ENCODE measurements at regions not wholly inside any gene's neighbourhood (a gene's known extent, or its start where the extent isn't known, plus 50 kb on each side); places are given as distances from the start of the nearest gene placed in this dataset.
A peak's percentile ranks its signal among the peaks of the same experiment; 100 is the strongest.

DNA sequence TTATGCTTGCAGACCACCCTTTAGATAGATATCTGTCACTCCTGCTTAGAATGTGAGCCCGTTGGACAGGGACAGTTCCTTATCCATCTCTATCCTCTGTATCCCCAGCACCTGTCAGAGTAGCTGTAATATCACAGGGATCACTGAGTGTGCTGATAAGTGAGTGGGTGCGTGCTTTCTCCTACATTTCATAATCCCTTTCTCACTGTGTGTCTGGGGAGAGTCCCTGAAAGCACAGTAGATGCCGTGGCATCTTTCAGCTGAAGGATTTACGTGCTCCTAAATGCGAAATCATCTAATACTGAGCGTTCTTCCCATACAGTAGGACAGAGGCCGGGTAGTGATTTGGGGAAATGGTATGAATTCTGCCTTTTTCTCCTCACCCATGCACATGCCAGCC is 198.9 kb upstream of the SASH1 start:
- H3K4me1 Mint-ChIP-seq: peaks cover 14% of the 10 kb centered on the region
- no peaks in the 10 kb centered on the region for H3K9me3 Mint-ChIP-seq
- H3K4me3 Mint-ChIP-seq: no peak overlapping the region
- H3K27ac Mint-ChIP-seq: no peak overlapping the region
- H3K36me3 Mint-ChIP-seq: no peaks in the 10 kb centered on the region
- no peak for DNase-seq
- peaks cover 12% of the 10 kb centered on the region for H3K27me3 Mint-ChIP-seq

DNA sequence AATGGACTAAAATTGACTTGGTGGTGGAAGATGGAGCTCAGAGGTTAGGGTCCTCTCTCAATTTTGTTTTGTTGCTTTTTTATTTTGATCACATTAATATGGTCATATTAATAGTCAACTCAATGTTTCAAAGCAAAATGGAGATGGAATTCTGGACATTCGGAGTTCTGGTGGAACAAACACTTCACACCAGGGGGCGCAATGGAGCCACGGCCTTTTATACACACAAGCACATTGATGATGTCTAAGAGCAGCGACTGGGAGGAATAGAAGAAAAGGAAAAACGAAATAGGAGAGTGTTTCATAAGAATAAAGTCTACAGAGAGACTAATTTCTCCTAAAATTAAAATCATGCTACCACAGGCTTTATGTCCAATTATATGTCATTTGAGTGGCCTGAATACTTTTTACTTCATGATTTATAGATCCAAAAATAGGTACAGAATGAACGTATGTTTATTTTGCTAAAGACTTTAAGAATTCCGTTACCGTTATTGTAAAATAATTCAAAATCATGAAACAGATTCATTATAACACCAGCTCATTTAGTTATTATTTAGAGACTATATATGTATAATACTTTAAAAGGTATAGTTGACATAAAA is 197.6 kb upstream of the SASH1 start:
- DNase-seq: peak; percentile 41
- Mint-ChIP-seq H3K27me3 (peaks cover 13% of the 10 kb centered on the region), H3K4me3 (no peak overlapping the region), H3K27ac (no peak overlapping the region), H3K9me3 (no peaks in the 10 kb centered on the region), H3K36me3 (no peaks in the 10 kb centered on the region), H3K4me1 (peaks cover 11% of the 10 kb centered on the region)

GRCh38 chr6:148146717-148147462 is 195.7 kb upstream of the SASH1 start:
- Mint-ChIP-seq H3K27ac (peak overlapping the region; percentile 90), H3K4me3 (peak overlapping the region; percentile 43), H3K27me3 (peaks cover 19% of the 10 kb centered on the region), H3K4me1 (peaks cover 11% of the 10 kb centered on the region), H3K9me3 (no peaks in the 10 kb centered on the region), H3K36me3 (no peaks in the 10 kb centered on the region)
- DNase-seq: peak; percentile 64

DNA sequence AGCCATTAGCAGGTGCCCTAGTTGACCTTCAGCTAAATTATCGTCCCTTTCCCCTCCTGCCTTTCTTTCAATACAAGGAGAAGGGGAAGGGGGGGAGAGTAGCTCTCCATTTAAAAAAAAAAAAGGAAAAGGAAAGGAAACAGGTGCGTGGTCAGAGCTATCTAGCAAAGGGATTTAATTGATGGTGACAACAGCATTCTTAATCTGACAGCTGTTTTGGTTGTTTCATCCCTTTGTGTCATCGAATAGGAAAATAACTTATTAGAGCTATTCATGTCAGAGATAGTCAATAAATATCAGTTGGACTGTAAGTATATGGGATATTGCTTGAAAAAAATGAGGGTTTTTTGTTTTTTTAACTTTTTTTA is 195.2 kb upstream of the SASH1 start:
- H3K27me3 Mint-ChIP-seq: peaks cover 22% of the 10 kb centered on the region

DNA sequence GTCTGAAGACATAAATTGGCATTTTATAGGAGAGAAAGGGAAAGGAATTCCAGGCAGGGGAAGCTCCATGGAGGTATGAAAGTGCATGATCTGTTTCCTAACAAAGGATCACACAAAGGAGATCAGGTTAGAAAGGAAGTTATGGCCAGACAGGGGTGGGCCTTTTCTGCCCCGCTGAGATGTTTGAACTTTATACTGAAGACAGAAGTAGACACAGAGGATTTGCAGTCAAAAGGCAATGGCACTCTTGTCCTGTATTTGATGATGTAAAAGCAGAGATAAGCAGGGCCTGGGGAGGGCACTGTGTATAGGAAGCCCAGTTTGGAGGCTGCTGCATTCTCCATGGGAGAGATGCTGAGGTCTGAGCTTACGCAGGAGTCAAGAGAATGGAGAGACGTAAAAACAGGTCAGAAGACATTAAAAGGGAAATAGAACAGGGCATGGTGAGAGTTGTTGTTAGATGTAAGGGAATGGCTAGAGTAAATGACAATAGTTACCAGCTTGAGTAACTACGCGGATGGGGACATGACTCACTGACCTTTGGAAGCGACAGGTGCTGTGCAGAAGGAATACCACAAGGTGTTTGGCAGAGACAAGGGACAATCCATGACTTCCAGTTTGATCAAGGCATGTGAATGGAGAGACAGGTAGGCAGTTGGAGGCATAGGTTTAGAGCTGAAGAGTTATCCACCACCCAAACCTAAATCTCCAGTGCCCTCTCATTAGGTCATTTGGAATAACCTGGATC is 190.6 kb upstream of the SASH1 start:
- DNase-seq: no peak
- Mint-ChIP-seq H3K27ac (no peak overlapping the region), H3K36me3 (no peaks in the 10 kb centered on the region), H3K27me3 (peaks cover 14% of the 10 kb centered on the region), H3K4me1 (peaks cover under 1% of the 10 kb centered on the region), H3K9me3 (no peaks in the 10 kb centered on the region), H3K4me3 (no peak overlapping the region)

More for the DNA sequence above, 195.2 kb upstream of the SASH1 start:
- no peaks in the 10 kb centered on the region for H3K36me3 Mint-ChIP-seq
- no peaks in the 10 kb centered on the region for H3K9me3 Mint-ChIP-seq
- peaks cover 11% of the 10 kb centered on the region for H3K4me1 Mint-ChIP-seq
- no peak for DNase-seq
- no peak overlapping the region for H3K4me3 Mint-ChIP-seq
- no peak overlapping the region for H3K27ac Mint-ChIP-seq

DNA sequence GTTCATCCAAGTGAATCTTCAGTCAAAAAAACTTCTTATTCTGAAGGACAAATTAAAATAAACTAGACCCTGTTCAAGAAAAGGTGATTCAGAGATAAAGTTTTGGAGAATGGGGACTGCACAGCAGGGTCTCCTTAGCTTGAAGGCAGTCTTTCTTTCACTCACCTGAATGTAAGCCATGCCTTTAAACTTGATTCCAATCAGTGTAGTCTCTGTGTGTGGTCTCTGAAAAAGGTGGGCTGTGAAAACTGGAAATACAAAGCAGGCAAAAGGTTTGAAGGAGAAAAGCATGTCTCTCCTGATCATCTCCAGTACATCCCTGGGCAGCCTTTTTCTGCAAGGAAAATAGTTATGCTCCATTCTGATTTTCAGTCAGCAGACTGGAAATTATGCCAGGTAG is 188.0 kb upstream of the SASH1 start:
- Mint-ChIP-seq H3K27ac (no peak overlapping the region), H3K4me1 (no peaks in the 10 kb centered on the region), H3K27me3 (peaks cover 10% of the 10 kb centered on the region), H3K36me3 (no peaks in the 10 kb centered on the region), H3K9me3 (no peaks in the 10 kb centered on the region), H3K4me3 (no peak overlapping the region)
- DNase-seq: no peak

DNA sequence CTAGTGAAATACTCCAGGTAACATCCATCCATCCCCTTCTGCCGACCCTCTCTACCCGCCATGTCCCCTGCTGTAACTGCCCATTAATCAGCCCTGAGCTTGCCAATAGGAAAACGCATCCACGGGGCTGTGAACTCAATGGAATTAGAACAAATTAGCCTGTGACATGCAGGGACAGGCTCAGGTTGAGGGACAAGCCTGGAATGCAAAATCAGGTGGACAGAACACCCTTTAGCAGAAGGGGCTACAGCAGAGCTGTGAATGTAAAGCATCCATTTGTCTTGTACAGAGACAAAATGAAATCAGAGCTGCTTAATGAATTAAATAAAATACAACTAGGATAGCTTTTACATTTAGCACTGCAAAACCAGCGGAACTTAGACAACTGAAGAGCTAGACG is 187.3 kb upstream of the SASH1 start:
- DNase-seq: no peak
- Mint-ChIP-seq H3K4me3 (no peak overlapping the region), H3K27me3 (peaks cover 6% of the 10 kb centered on the region), H3K9me3 (no peaks in the 10 kb centered on the region), H3K4me1 (no peaks in the 10 kb centered on the region), H3K27ac (no peak overlapping the region), H3K36me3 (no peaks in the 10 kb centered on the region)

DNA sequence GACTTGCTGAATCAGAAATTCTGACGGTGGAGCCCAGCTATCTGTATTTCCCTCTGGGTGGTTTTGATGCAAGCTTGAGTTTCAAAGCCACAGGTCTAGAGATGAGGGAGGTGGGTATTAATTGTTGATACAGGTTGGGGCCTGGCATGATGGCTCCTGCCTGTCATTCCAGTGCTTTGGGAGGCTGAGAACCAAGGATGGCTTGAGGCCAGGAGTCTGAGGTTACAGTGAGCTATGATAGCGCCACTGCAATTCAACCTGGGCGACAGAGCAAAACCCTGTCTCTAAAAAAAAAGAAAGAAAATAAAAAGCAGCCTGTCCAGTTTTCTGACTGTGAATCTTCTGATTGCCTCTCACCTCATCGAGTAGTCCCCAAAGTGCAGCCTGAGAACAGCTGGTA is 184.8 kb upstream of the SASH1 start:
- Mint-ChIP-seq H3K4me3 (no peak overlapping the region), H3K27ac (no peak overlapping the region), H3K36me3 (no peaks in the 10 kb centered on the region), H3K9me3 (no peaks in the 10 kb centered on the region), H3K4me1 (no peaks in the 10 kb centered on the region), H3K27me3 (no peaks in the 10 kb centered on the region)
- no peak for DNase-seq

DNA sequence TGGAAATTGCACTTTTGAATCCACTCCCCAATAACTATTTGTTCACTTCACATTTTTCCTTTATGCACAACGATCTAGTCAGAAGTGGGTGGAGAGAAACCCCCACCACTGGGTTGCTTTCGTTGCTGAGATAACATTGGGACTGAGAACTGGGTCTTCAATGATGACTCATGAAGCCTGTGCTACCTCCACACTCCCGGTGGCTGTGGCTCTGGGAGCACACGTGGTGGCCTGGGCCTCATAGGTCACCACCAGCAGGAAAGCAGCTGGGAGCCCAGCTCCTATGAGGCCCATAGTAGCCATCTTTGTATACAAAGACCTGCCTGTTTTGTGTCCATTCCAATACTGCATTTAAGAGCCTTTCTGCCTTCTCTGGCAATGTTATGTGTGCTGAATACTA is 178.0 kb upstream of the SASH1 start:
- Mint-ChIP-seq H3K9me3 (no peaks in the 10 kb centered on the region), H3K36me3 (no peaks in the 10 kb centered on the region), H3K4me3 (no peak overlapping the region), H3K4me1 (no peaks in the 10 kb centered on the region), H3K27me3 (peaks cover 14% of the 10 kb centered on the region), H3K27ac (no peak overlapping the region)
- DNase-seq: no peak

GRCh38 chr6:148166339-148166968 is 176.2 kb upstream of the SASH1 start:
- Mint-ChIP-seq H3K27ac (no peak overlapping the region), H3K27me3 (peaks cover 14% of the 10 kb centered on the region), H3K4me1 (no peaks in the 10 kb centered on the region), H3K36me3 (no peaks in the 10 kb centered on the region), H3K4me3 (no peak overlapping the region), H3K9me3 (no peaks in the 10 kb centered on the region)
- DNase-seq: no peak

GRCh38 chr6:148169706-148170105 is 172.9 kb upstream of the SASH1 start:
- no peak overlapping the region for H3K27ac Mint-ChIP-seq
- H3K9me3 Mint-ChIP-seq: no peaks in the 10 kb centered on the region
- no peak overlapping the region for H3K4me3 Mint-ChIP-seq
- no peaks in the 10 kb centered on the region for H3K36me3 Mint-ChIP-seq
- H3K4me1 Mint-ChIP-seq: no peaks in the 10 kb centered on the region
- DNase-seq: no peak
- no peaks in the 10 kb centered on the region for H3K27me3 Mint-ChIP-seq

GRCh38 chr6:148170286-148170685 is 172.4 kb upstream of the SASH1 start:
- H3K4me3 Mint-ChIP-seq: no peak overlapping the region
- no peaks in the 10 kb centered on the region for H3K9me3 Mint-ChIP-seq
- H3K27ac Mint-ChIP-seq: no peak overlapping the region
- no peak for DNase-seq
- no peaks in the 10 kb centered on the region for H3K27me3 Mint-ChIP-seq
- no peaks in the 10 kb centered on the region for H3K36me3 Mint-ChIP-seq
- no peaks in the 10 kb centered on the region for H3K4me1 Mint-ChIP-seq

DNA sequence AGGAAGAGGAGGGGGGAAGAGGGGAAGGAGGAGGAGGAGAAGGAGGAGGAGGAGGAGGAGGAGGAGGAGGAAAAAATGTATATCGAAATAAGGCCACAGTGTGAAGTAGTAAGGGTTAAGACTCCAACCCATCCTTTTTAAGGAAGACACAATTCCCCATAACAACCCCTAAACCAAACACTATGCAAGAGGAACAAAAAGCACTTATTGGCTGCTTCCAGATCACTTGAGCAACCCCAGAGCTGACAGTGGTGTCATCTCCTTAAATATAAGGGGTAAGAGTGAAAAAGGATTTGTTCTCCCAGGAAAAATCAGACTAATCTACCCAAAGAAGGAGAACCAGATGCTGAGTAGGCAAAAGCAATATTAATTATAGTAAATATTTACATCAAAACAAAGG is 169.1 kb upstream of the SASH1 start:
- H3K27me3 Mint-ChIP-seq: peaks cover 3% of the 10 kb centered on the region

DNA sequence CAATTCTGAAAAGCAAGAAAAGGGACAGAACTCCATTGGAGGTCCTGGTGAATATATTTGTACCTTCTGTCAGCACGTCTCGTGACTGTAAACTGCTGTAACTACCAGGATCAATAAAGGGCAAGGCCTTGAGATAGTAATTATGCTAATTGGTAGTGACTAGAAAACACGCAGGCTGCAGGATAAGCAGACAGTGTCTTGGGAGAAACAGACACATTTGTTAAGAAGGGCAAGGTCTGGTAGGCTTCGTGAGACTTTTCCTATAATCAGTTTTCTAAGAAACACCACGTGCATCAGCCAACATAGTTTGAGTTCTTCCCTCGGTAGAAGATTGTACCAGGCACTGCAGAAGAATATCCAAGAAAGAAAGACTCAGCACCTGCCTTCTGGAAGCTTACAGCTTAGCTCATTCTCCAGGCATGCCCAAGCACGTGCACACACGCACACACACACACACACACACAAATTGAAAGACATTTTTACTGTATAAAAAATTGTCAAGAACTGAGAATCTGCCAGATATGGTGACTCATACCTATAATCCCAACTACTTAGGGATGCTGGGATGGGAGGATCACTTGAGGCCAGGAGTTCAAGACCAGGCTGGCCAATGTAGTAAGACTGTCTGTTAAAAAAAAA is 167.0 kb upstream of the SASH1 start:
- DNase-seq: no peak
- Mint-ChIP-seq H3K27ac (no peak overlapping the region), H3K36me3 (no peaks in the 10 kb centered on the region), H3K9me3 (no peaks in the 10 kb centered on the region), H3K4me1 (no peaks in the 10 kb centered on the region), H3K27me3 (peaks cover 8% of the 10 kb centered on the region), H3K4me3 (no peak overlapping the region)

More for the DNA sequence above, 169.1 kb upstream of the SASH1 start:
- Mint-ChIP-seq H3K9me3 (no peaks in the 10 kb centered on the region), H3K4me3 (no peak overlapping the region), H3K4me1 (no peaks in the 10 kb centered on the region), H3K36me3 (no peaks in the 10 kb centered on the region), H3K27ac (no peak overlapping the region)
- DNase-seq: no peak
